DMS153 treated with DMSO at 0.1 percent for 48 hours (cell line): ENCODE measurements at regions not wholly inside any gene's neighbourhood (a gene's known extent, or its start where the extent isn't known, plus 50 kb on each side); places are given as distances from the start of the nearest gene placed in this dataset.

Experiments used
- DNase-seq: peaks from one replicate; lab custom pipeline; 2025; ENCODE audit not compliant: unreplicated experiment; lab: John Stamatoyannopoulos, UW

- no peak for DNase-seq
Observed at GRCh38 chr1:164477343-164477742, 81.6 kb upstream of the PBX1 start.

GRCh38 chr1:164479242-164479641 is 79.7 kb upstream of the PBX1 start:
- no peak for DNase-seq

- DNase-seq: no peak
Observed at GRCh38 chr1:164480285-164480907, 78.6 kb upstream of the PBX1 start.

GRCh38 chr1:164495905-164496304 is 63.1 kb upstream of the PBX1 start:
- DNase-seq: no peak

GRCh38 chr1:164498792-164499191 is 60.2 kb upstream of the PBX1 start:
- no peak for DNase-seq

- no peak for DNase-seq
Observed at GRCh38 chr1:164504749-164505148, 54.2 kb upstream of the PBX1 start.
